Pancreas (tissue), 10 donors: ENCODE measurements at regions not wholly inside any gene's neighbourhood (a gene's known extent, or its start where the extent isn't known, plus 50 kb on each side); places are given as distances from the start of the nearest gene placed in this dataset.

Source experiments
- ATAC-seq, 4 donors: fragments of 200-7000 bp; cut with Tn5 transposase; one replicate each; pipeline versions ENCODE4 v1.8.0 to v1.9.1; 2020; ENCODE audit warnings: mild to moderate bottlenecking in 4 of 4, moderate library complexity in 4 of 4
- DNase-seq, 6 donors: peaks; one replicate each; pipeline ENCODE4 v3.0.0-alpha.2; 2020
- FAIRE-seq: peaks from 2 replicates; lab custom pipeline; 2012; peaks lifted over from hg19 to GRCh38; lab: Jason Lieb, UNC
- H3K27ac ChIP-seq, 4 donors: fragments of 200-600 bp; sonication (generic); 1 replicate in 3 of 4; 2 replicates in 1 of 4; pipeline versions ENCODE4 v1.5.0 to v1.8.0; 2020
- H3K27me3 ChIP-seq, 4 donors: fragments of 200-600 bp; one replicate each; pipeline ENCODE4 v1.8.0; 2021
- H3K36me3 ChIP-seq, 3 donors: fragments of 200-600 bp; sonication (generic) in 1 of 3; one replicate each; pipeline versions ENCODE4 v1.5.0 to v1.8.0; 2020 to 2021
- H3K4me1 ChIP-seq, 3 donors: fragments of 200-600 bp; one replicate each; pipeline ENCODE4 v1.8.0; 2021
- H3K4me3 ChIP-seq, 4 donors: fragments of 200-600 bp; sonication (generic) in 2 of 4; one replicate each; pipeline versions ENCODE4 v1.5.0 to v1.8.0; 2020 to 2021
- H3K9me3 ChIP-seq, 4 donors: fragments of 200-600 bp; one replicate each; pipeline ENCODE4 v1.8.0; 2021
- CTCF ChIP-seq, 4 donors: fragments of 200-600 bp; sonication (generic) in 3 of 4; IDR thresholded peaks; one replicate each; pipeline versions ENCODE4 v1.5.0 to v1.8.0; 2021; ENCODE audit warnings: antibody characterized with exemption in 4 of 4
- WGBS, 2 donors: extraction: QIAGEN DNeasy Blood & Tissue Kit; methylation state at CpG; one replicate each; pipeline ENCODE4 v1.1.7; 2013; 5-methylcytosine and 5-hydroxymethylcytosine counted together
- intact Hi-C, 3 donors: fragments of 100-400 bp; cut with DNase I; formaldehyde crosslinking; loops; one replicate each; pipeline versions ENCODE4 v1.11.1 to v1.14.2; 2022
- donor health status: healthy with polysubstance abuse.
- donor health status: DM: no; HTN: no; CAD: no; lungs with moderate emphysema.
- donor health status: DM: no; HTN: no; CAD: no.
- donor health status: control.
- donor health status: control.
- donor health status: Bipolar disorder and iron deficiency.
- donor health status: DM: yes; HTN: yes; CAD: no.
- donor health status: DM: no; HTN: no; CAD: no.
- donor health status: DM: no; HTN: no; CAD: no.
- donor health status: DM: yes; HTN: yes; CAD: no.

- TF ChIP-seq CTCF (IDR thresholded peaks at IDR 0.05), result no peak
- intact Hi-C loops, result no loop called here
- H3K9me3 ChIP-seq, result no peaks in the 10 kb centered on the region
- no peak for FAIRE-seq
- H3K36me3 ChIP-seq, result no peaks in the 10 kb centered on the region
- H3K4me3 ChIP-seq, result no peak overlapping the region
- H3K27me3 ChIP-seq, result no peaks in the 10 kb centered on the region
- no peak for ATAC-seq
- DNase-seq, result no peak
- no peak overlapping the region for H3K27ac ChIP-seq
- no peaks in the 10 kb centered on the region for H3K4me1 ChIP-seq
Observed at GRCh38 chr7:52980129-52980528, 55.3 kb upstream of the POM121L12 start.

- intact Hi-C loops, result no loop called here
- TF ChIP-seq CTCF (IDR thresholded peaks at IDR 0.05), result no peak
- ATAC-seq (no peak), FAIRE-seq (no peak), DNase-seq (no peak)
- no peaks in the 10 kb centered on the region for H3K36me3 ChIP-seq
- H3K4me3 ChIP-seq, result no peak overlapping the region
- no peaks in the 10 kb centered on the region for H3K4me1 ChIP-seq
- no peak overlapping the region for H3K27ac ChIP-seq
- H3K27me3 ChIP-seq, result no peaks in the 10 kb centered on the region
- H3K9me3 ChIP-seq, result no peaks in the 10 kb centered on the region
Observed at GRCh38 chr7:52973126-52973525, 62.3 kb upstream of the POM121L12 start.

GRCh38 chr7:52962402-52963076, 72.9 kb upstream of the POM121L12 start:
- FAIRE-seq (no peak), DNase-seq (no peak), ATAC-seq (no peak)
- no peaks in the 10 kb centered on the region for H3K4me1 ChIP-seq
- WGBS, 2 donors, result 65 to 76% methylated on average over 7 of the region's 7 CpGs
- no peaks in the 10 kb centered on the region for H3K36me3 ChIP-seq
- TF ChIP-seq CTCF (IDR thresholded peaks at IDR 0.05), result no peak
- no peak overlapping the region for H3K4me3 ChIP-seq
- H3K27me3 ChIP-seq, result no peaks in the 10 kb centered on the region
- no peak overlapping the region for H3K27ac ChIP-seq
- no peaks in the 10 kb centered on the region for H3K9me3 ChIP-seq
- intact Hi-C loops, result no loop called here

- no peak for TF ChIP-seq CTCF (IDR thresholded peaks at IDR 0.05)
- H3K36me3 ChIP-seq, result no peaks in the 10 kb centered on the region
- no peak for ATAC-seq
- FAIRE-seq, result no peak
- intact Hi-C loops, result no loop called here
- H3K27me3 ChIP-seq, result no peaks in the 10 kb centered on the region
- H3K27ac ChIP-seq, result no peak overlapping the region
- no peak overlapping the region for H3K4me3 ChIP-seq
- no peak for DNase-seq
- 83 to 84% methylated on average over 1 of the region's 1 CpG for whole genome bisulfite sequencing, 2 donors
- no peaks in the 10 kb centered on the region for H3K4me1 ChIP-seq
- H3K9me3 ChIP-seq, result no peaks in the 10 kb centered on the region
Observed at GRCh38 chr7:52961084-52961483, 74.3 kb upstream of the POM121L12 start.

- no peaks in the 10 kb centered on the region for H3K27me3 ChIP-seq
- 52 to 54% methylated on average over 4 of the region's 4 CpGs for WGBS, 2 donors
- no peak overlapping the region for H3K27ac ChIP-seq
- intact Hi-C loops, result no loop called here
- H3K4me3 ChIP-seq, result no peak overlapping the region
- H3K9me3 ChIP-seq, result no peaks in the 10 kb centered on the region
- no peak for TF ChIP-seq CTCF (IDR thresholded peaks at IDR 0.05)
- no peaks in the 10 kb centered on the region for H3K36me3 ChIP-seq
- no peaks in the 10 kb centered on the region for H3K4me1 ChIP-seq
- DNase-seq (no peak), FAIRE-seq (no peak), ATAC-seq (no peak)
Observed at GRCh38 chr7:52959878-52960660, 75.4 kb upstream of the POM121L12 start.
